Mesodermal cell (in vitro differentiated cells): ENCODE measurements at regions not wholly inside any gene's neighbourhood (a gene's known extent, or its start where the extent isn't known, plus 50 kb on each side); places are given as distances from the start of the nearest gene placed in this dataset.

Experiments used
- H3K27ac ChIP-seq: 2 replicates; pipeline ENCODE4 v1.7.0; 2013; ENCODE audit warnings: mild to moderate bottlenecking, low read depth, low read length, moderate library complexity; ENCODE audit not compliant: severe bottlenecking
- H3K36me3 ChIP-seq: 2 replicates; pipeline ENCODE4 v1.7.1; 2013; ENCODE audit warnings: mild to moderate bottlenecking, low read length, moderate library complexity; ENCODE audit not compliant: control insufficient read depth, insufficient read depth
- H3K4me1 ChIP-seq: one replicate; pipeline ENCODE4 v1.7.1; 2013; ENCODE audit warnings: mild to moderate bottlenecking, low read length; ENCODE audit not compliant: insufficient read depth, control insufficient read depth, poor library complexity, severe bottlenecking
- H3K4me3 ChIP-seq: 2 replicates; pipeline ENCODE4 v1.7.0; 2013; ENCODE audit warnings: low read length, control low read depth, mild to moderate bottlenecking; ENCODE audit not compliant: insufficient read depth, poor library complexity, severe bottlenecking; ENCODE audit errors: extremely low read depth
- H3K9me3 ChIP-seq: 2 replicates; pipeline ENCODE4 v1.7.1; 2013; ENCODE audit warnings: mild to moderate bottlenecking, low read length, moderate library complexity; ENCODE audit not compliant: control insufficient read depth
- WGBS, 2 experiments: methylation state at CpG; one replicate each; pipeline ENCODE4 v1.1.5; 2013; ENCODE audit warnings: missing lambda C conversion rate in 2 of 2; ENCODE audit not compliant: insufficient coverage in 2 of 2; 5-methylcytosine and 5-hydroxymethylcytosine counted together

DNA sequence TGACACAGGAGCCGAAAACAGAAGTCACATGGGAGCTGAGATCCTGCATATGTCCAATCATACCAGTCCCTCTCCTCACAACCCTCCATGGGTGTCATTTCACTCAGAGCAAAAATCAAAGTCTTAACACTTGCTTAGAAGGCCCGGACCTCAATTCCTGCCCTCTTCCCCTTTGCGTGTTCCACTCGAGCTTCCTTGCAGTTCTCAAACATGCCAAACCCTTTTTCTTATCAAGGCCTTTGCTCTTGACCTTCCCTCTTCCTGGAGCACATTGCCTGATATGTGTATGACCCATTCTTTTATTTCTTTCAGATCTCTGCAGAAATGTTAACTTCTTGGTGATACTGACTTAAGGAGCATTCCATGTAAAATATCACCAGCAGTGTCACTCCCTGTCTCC lies 87.0 kb upstream of the USP38 start:
- Histone ChIP-seq H3K4me3 (no peak overlapping the region), H3K9me3 (peaks cover 4% of the 10 kb centered on the region), H3K4me1 (no peaks in the 10 kb centered on the region), H3K27ac (no peak overlapping the region), H3K36me3 (no peaks in the 10 kb centered on the region)
- WGBS, 2 experiments, result 81 to 90% methylated on average over 3 to 4 of the region's 4 CpGs

DNA sequence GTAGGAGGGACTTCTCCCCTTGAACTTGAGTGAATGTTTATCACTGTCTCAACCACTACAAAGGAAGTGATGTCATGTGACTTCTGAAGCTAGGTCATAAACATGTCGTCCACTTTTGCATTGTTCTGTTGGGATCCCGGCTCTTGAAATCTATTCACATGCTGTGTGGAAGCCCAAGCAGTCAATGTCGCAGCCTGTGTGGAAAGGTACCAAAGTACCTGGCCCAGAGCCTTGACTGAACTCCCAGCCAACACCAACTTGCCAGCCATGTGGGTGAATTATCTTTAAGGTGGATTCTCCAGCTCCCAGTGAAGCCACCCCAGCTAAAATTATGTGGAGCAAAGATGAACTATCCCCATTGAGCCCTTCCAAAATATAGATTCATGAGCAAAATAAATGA lies 85.0 kb upstream of the USP38 start:
- Histone ChIP-seq H3K36me3 (no peaks in the 10 kb centered on the region), H3K9me3 (peaks cover under 1% of the 10 kb centered on the region), H3K4me3 (no peak overlapping the region), H3K27ac (no peak overlapping the region), H3K4me1 (no peaks in the 10 kb centered on the region)
- WGBS, 2 experiments, result 100% methylated on average over 2 to 3 of the region's 3 CpGs

DNA sequence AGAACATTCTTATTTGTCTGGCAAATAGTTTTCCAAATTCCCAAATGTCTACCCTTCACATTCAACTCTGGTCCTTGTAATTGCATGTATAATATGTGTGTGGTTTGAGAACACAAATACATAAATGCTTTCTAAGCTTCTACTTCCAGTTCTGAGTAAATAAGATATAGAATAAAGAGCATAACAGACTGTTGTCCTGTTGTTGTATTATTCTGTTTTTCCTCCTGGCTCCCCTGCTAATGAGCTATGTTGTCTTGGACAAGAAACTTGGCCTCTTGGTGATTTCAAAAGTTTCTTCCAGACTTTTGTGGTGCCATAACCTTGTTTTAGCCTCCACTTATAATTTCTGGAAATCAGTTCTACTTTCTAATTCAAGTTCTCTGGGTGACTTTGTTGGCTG lies 75.3 kb upstream of the USP38 start:
- Histone ChIP-seq H3K27ac (no peak overlapping the region), H3K4me1 (no peaks in the 10 kb centered on the region), H3K9me3 (no peaks in the 10 kb centered on the region), H3K36me3 (no peaks in the 10 kb centered on the region), H3K4me3 (no peak overlapping the region)

DNA sequence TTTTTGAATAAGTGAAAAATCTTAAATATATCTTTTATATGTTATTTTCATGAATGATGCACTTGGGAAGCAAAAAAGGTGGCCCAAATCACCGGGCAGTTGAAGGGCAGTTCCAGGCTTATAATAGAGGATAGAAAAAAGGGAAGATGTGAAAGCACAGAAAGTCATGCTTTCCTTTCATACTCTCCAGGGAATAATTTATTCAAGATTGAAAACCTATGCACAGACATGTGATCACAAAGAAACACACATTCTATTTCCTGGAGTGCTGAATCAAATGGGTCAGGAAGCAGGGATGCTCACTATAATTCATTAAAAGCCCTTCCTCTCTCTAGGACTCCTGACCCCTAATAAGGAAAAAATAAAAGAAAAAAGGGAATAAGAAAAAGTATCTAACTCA lies 66.1 kb upstream of the USP38 start:
- no peaks in the 10 kb centered on the region for H3K36me3 ChIP-seq
- no peaks in the 10 kb centered on the region for H3K4me1 ChIP-seq
- no peak overlapping the region for H3K4me3 ChIP-seq
- H3K9me3 ChIP-seq, result no peaks in the 10 kb centered on the region
- WGBS, 2 experiments, result no CpG with 5 or more reads among the region's 1 CpG
- H3K27ac ChIP-seq, result no peak overlapping the region

DNA sequence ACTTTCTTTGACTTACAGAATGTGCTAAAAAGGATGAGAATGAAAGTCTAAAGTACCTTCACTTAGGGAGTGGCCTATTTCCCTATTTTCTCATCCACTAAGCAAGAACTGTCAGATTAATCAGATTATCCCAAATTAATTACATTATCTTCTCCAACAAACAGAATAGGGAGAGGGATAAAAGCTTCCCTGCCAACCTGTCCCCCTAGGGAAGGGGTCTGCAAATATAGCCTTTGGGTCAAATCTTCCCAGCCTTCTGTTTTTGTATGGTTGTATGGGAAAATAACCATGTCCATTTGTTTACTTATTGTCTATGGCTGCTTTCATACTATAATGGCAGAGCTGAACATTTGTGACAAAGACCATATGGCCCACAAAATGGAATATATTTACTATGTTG lies 57.1 kb upstream of the USP38 start:
- H3K4me1 ChIP-seq, result no peaks in the 10 kb centered on the region
- no peak overlapping the region for H3K27ac ChIP-seq
- no peaks in the 10 kb centered on the region for H3K9me3 ChIP-seq
- H3K4me3 ChIP-seq, result no peak overlapping the region
- no peaks in the 10 kb centered on the region for H3K36me3 ChIP-seq

DNA sequence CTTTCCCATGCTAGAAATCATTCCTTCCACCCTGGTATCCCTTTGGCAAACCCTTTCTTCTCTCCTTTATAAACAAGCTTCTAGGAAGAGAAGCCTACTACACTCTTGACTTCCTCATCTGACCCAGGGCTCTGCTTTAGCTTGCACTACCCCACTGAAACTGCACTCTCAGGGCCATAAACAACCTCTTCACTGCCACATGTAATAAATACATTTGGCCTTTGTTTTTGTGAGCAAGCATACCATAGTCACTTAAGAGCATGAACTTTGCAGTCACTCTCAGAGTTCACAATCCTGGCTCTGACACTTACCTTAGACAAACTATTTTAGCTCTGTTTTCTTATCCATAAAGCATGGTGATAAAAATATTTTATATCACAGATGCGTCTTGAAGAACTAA lies 50.7 kb upstream of the USP38 start:
- H3K4me1 ChIP-seq, result no peaks in the 10 kb centered on the region
- no peak overlapping the region for H3K4me3 ChIP-seq
- WGBS, 2 experiments, result no CpG with 5 or more reads among the region's 1 CpG
- H3K27ac ChIP-seq, result no peak overlapping the region
- H3K36me3 ChIP-seq, result no peaks in the 10 kb centered on the region
- H3K9me3 ChIP-seq, result no peaks in the 10 kb centered on the region
